ENCODE measurements at regions not wholly inside any gene's neighbourhood (a gene's known extent, or its start where the extent isn't known, plus 50 kb on each side); places are given as distances from the start of the nearest gene placed in this dataset.

- intact Hi-C loops (cut with DNase I; ENCODE audit: low total_unique reads), result no loop called here
- no peak for TF ChIP-seq CTCF (IDR thresholded peaks at IDR 0.05)
- TF ChIP-seq POLR2A (IDR thresholded peaks at IDR 0.05), result no peak
- 51 to 62% methylated on average over 2 of the region's 2 CpGs for WGBS, 2 donors
- no peak for DNase-seq (ENCODE audit: low spot score in 2 of 2)
- H3K4me3 ChIP-seq (ENCODE audit: low read depth, poor library complexity, severe bottlenecking), result no peak overlapping the region
Measured at GRCh38 chr4:24690436-24690835, 104.9 kb upstream of the SOD3 start.

- TF ChIP-seq CTCF (IDR thresholded peaks at IDR 0.05) (no peak), POLR2A (IDR thresholded peaks at IDR 0.05) (no peak)
- intact Hi-C loops (cut with DNase I; ENCODE audit: low total_unique reads), result no loop called here
- DNase-seq (ENCODE audit: low spot score in 2 of 2), result no peak
- no peak overlapping the region for H3K4me3 ChIP-seq (ENCODE audit: low read depth, poor library complexity, severe bottlenecking)
Measured at GRCh38 chr4:24693636-24694035, 101.7 kb upstream of the SOD3 start.

- whole genome bisulfite sequencing, 2 donors, result 100% methylated on average over 1 of the region's 1 CpG
- TF ChIP-seq CTCF (IDR thresholded peaks at IDR 0.05) (no peak), POLR2A (IDR thresholded peaks at IDR 0.05) (no peak)
- no peak overlapping the region for H3K4me3 ChIP-seq (ENCODE audit: low read depth, poor library complexity, severe bottlenecking)
- intact Hi-C loops (cut with DNase I; ENCODE audit: low total_unique reads), result no loop called here
- DNase-seq (ENCODE audit: low spot score in 2 of 2), result no peak
Measured at GRCh38 chr4:24700118-24700517, 95.3 kb upstream of the SOD3 start.

- no peak for DNase-seq (ENCODE audit: low spot score in 2 of 2)
- intact Hi-C loops (cut with DNase I; ENCODE audit: low total_unique reads), result no loop called here
- no peak overlapping the region for H3K4me3 ChIP-seq (ENCODE audit: low read depth, poor library complexity, severe bottlenecking)
- no peak for TF ChIP-seq CTCF (IDR thresholded peaks at IDR 0.05)
- TF ChIP-seq POLR2A (IDR thresholded peaks at IDR 0.05), result no peak
- 76 to 84% methylated on average over 5 of the region's 5 CpGs for whole genome bisulfite sequencing, 2 donors
Measured at GRCh38 chr4:24701683-24702082, 93.7 kb upstream of the SOD3 start.

GRCh38 chr4:24702281-24702680, 93.1 kb upstream of the SOD3 start:
- H3K4me3 ChIP-seq (ENCODE audit: low read depth, poor library complexity, severe bottlenecking), result no peak overlapping the region
- DNase-seq (ENCODE audit: low spot score in 2 of 2), result no peak
- WGBS, 2 donors, result 14 to 22% methylated on average over 1 of the region's 1 CpG
- no peak for TF ChIP-seq CTCF (IDR thresholded peaks at IDR 0.05)
- no peak for TF ChIP-seq POLR2A (IDR thresholded peaks at IDR 0.05)
- intact Hi-C loops (cut with DNase I; ENCODE audit: low total_unique reads), result no loop called here

GRCh38 chr4:24703298-24703697, 92.1 kb upstream of the SOD3 start:
- intact Hi-C loops (cut with DNase I; ENCODE audit: low total_unique reads), result no loop called here
- no peak overlapping the region for H3K4me3 ChIP-seq (ENCODE audit: low read depth, poor library complexity, severe bottlenecking)
- 97 to 98% methylated on average over 2 of the region's 2 CpGs for WGBS, 2 donors
- TF ChIP-seq CTCF (IDR thresholded peaks at IDR 0.05) (no peak), POLR2A (IDR thresholded peaks at IDR 0.05) (no peak)
- no peak for DNase-seq (ENCODE audit: low spot score in 2 of 2)
